ENCODE measurements at regions not wholly inside any gene's neighbourhood (a gene's known extent, or its start where the extent isn't known, plus 50 kb on each side); places are given as distances from the start of the nearest gene placed in this dataset.

GRCh38 chr14:98682033-98682432 lies 590.0 kb downstream of the BCL11B start:
- DNase-seq (ENCODE audit: low read depth in 2 of 3, low spot score in 2 of 3): no peak

- no peak for DNase-seq (ENCODE audit: low read depth in 2 of 3, low spot score in 2 of 3)
Measured at GRCh38 chr14:98682726-98683125, 589.3 kb downstream of the BCL11B start.

- no peak for DNase-seq (ENCODE audit: low read depth in 2 of 3, low spot score in 2 of 3)
Measured at GRCh38 chr14:98684468-98684867, 587.5 kb downstream of the BCL11B start.

- DNase-seq (ENCODE audit: low read depth in 2 of 3, low spot score in 2 of 3): no peak
Measured at GRCh38 chr14:98685725-98686124, 586.3 kb downstream of the BCL11B start.

GRCh38 chr14:98688446-98688845 lies 583.6 kb downstream of the BCL11B start:
- DNase-seq (ENCODE audit: low read depth in 2 of 3, low spot score in 2 of 3): no peak

- no peak for DNase-seq (ENCODE audit: low read depth in 2 of 3, low spot score in 2 of 3)
Measured at GRCh38 chr14:98689951-98690350, 582.0 kb downstream of the BCL11B start.

GRCh38 chr14:98692832-98693231 lies 579.2 kb downstream of the BCL11B start:
- DNase-seq (ENCODE audit: low read depth in 2 of 3, low spot score in 2 of 3): no peak

- DNase-seq (ENCODE audit: low read depth in 2 of 3, low spot score in 2 of 3): no peak
Measured at GRCh38 chr14:98694541-98694940, 577.5 kb downstream of the BCL11B start.

GRCh38 chr14:98695809-98696208 lies 576.2 kb downstream of the BCL11B start:
- DNase-seq (ENCODE audit: low read depth in 2 of 3, low spot score in 2 of 3): no peak

GRCh38 chr14:98698341-98698740 lies 573.7 kb downstream of the BCL11B start:
- DNase-seq (ENCODE audit: low read depth in 2 of 3, low spot score in 2 of 3): no peak

GRCh38 chr14:98700748-98701147 lies 571.2 kb downstream of the BCL11B start:
- DNase-seq (ENCODE audit: low read depth in 2 of 3, low spot score in 2 of 3): no peak

- no peak for DNase-seq (ENCODE audit: low read depth in 2 of 3, low spot score in 2 of 3)
Measured at GRCh38 chr14:98701377-98701776, 570.6 kb downstream of the BCL11B start.

GRCh38 chr14:98704441-98704840 lies 567.6 kb downstream of the BCL11B start:
- no peak for DNase-seq (ENCODE audit: low read depth in 2 of 3, low spot score in 2 of 3)

- no peak for DNase-seq (ENCODE audit: low read depth in 2 of 3, low spot score in 2 of 3)
Measured at GRCh38 chr14:98705871-98706300, 566.1 kb downstream of the BCL11B start.

GRCh38 chr14:98707522-98707921 lies 564.5 kb downstream of the BCL11B start:
- no peak for DNase-seq (ENCODE audit: low read depth in 2 of 3, low spot score in 2 of 3)

GRCh38 chr14:98708555-98708954 lies 563.4 kb downstream of the BCL11B start:
- DNase-seq (ENCODE audit: low read depth in 2 of 3, low spot score in 2 of 3): no peak

- DNase-seq (ENCODE audit: low read depth in 2 of 3, low spot score in 2 of 3): no peak
Measured at GRCh38 chr14:98711453-98711852, 560.5 kb downstream of the BCL11B start.

GRCh38 chr14:98714626-98715425 lies 557.2 kb downstream of the BCL11B start:
- no peak for DNase-seq (ENCODE audit: low read depth in 2 of 3, low spot score in 2 of 3)

GRCh38 chr14:98716133-98716532 lies 555.9 kb downstream of the BCL11B start:
- DNase-seq (ENCODE audit: low read depth in 2 of 3, low spot score in 2 of 3): no peak

- DNase-seq (ENCODE audit: low read depth in 2 of 3, low spot score in 2 of 3): no peak
Measured at GRCh38 chr14:98721061-98721460, 550.9 kb downstream of the BCL11B start.

- no peak for DNase-seq (ENCODE audit: low read depth in 2 of 3, low spot score in 2 of 3)
Measured at GRCh38 chr14:98724734-98725133, 547.3 kb downstream of the BCL11B start.

- DNase-seq (ENCODE audit: low read depth in 2 of 3, low spot score in 2 of 3): no peak
Measured at GRCh38 chr14:98725191-98725590, 546.8 kb downstream of the BCL11B start.

- no peak for DNase-seq (ENCODE audit: low read depth in 2 of 3, low spot score in 2 of 3)
Measured at GRCh38 chr14:98725676-98726075, 546.3 kb downstream of the BCL11B start.

Data from hematopoietic multipotent progenitor cell (in vitro differentiated cells).